Neuronal stem cell (in vitro differentiated cells): ENCODE measurements at regions not wholly inside any gene's neighbourhood (a gene's known extent, or its start where the extent isn't known, plus 50 kb on each side); places are given as distances from the start of the nearest gene placed in this dataset.
A peak's percentile ranks its signal among the peaks of the same experiment; 100 is the strongest.

ENCODE experiments used
- DNase-seq: peaks from one replicate; pipeline ENCODE4 v3.0.0-alpha.2; 2013; ENCODE audit warnings: low spot score
- H2AFZ ChIP-seq: one replicate; pipeline ENCODE4 v1.6.1; 2013; ENCODE audit warnings: mild to moderate bottlenecking, low read length, inconsistent platforms
- H2AK5ac ChIP-seq: 2 replicates; pipeline ENCODE4 v1.6.1; 2013; ENCODE audit warnings: low read depth, mild to moderate bottlenecking, inconsistent platforms, low read length, moderate library complexity, mixed read lengths
- H2BK120ac ChIP-seq: 2 replicates; pipeline ENCODE4 v1.6.1; 2013; ENCODE audit warnings: low read depth, mild to moderate bottlenecking, inconsistent platforms, low read length, moderate library complexity, mixed read lengths
- H2BK12ac ChIP-seq: one replicate; pipeline ENCODE4 v1.6.1; 2013; ENCODE audit warnings: low read length, inconsistent platforms
- H2BK15ac ChIP-seq: 2 replicates; pipeline ENCODE4 v1.6.1; 2013; ENCODE audit warnings: mild to moderate bottlenecking, low read length, inconsistent platforms, mixed read lengths
- H2BK5ac ChIP-seq: one replicate; pipeline ENCODE4 v1.6.1; 2013; ENCODE audit warnings: inconsistent platforms, mild to moderate bottlenecking, low read length, moderate library complexity
- H3K14ac ChIP-seq: one replicate; pipeline ENCODE4 v1.6.1; 2013; ENCODE audit warnings: low read length, inconsistent platforms
- H3K18ac ChIP-seq: 2 replicates; pipeline ENCODE4 v1.6.1; 2013; ENCODE audit warnings: low read length, inconsistent platforms
- H3K23ac ChIP-seq: 2 replicates; pipeline ENCODE4 v1.6.1; 2013; ENCODE audit warnings: low read depth, mild to moderate bottlenecking, mixed read lengths, low read length, inconsistent platforms; ENCODE audit not compliant: poor library complexity
- H3K27ac ChIP-seq: replicated peaks from 3 replicates; pipeline ENCODE4 v1.5.1; 2013; ENCODE audit warnings: low read length, inconsistent platforms
- H3K27me3 ChIP-seq, 3 experiments: 2 replicates each; pipeline ENCODE4 v1.6.1; 2013; ENCODE audit warnings: low read length in 3 of 3, mild to moderate bottlenecking in 2 of 3, inconsistent platforms in 1 of 3, low read depth in 1 of 3, mixed read lengths in 1 of 3, moderate library complexity in 1 of 3; ENCODE audit not compliant: control insufficient read depth in 3 of 3, insufficient read depth in 3 of 3
- H3K36me3 ChIP-seq, 2 donors: replicated peaks in 1 of 2; 2 replicates each; pipeline ENCODE4 v1.6.1; 2013; ENCODE audit warnings: low read length in 2 of 2; ENCODE audit not compliant: control insufficient read depth in 2 of 2, insufficient read depth in 2 of 2
- H3K4ac ChIP-seq: 2 replicates; pipeline ENCODE4 v1.6.1; 2013; ENCODE audit warnings: inconsistent platforms, mild to moderate bottlenecking, low read length, moderate library complexity
- H3K4me1 ChIP-seq, 2 donors: 1 replicate in 1 of 2; 2 replicates in 1 of 2; pipeline ENCODE4 v1.6.1; 2013; ENCODE audit warnings: low read length in 2 of 2, low read depth in 1 of 2; ENCODE audit not compliant: control insufficient read depth in 2 of 2, insufficient read depth in 1 of 2
- H3K4me2 ChIP-seq: one replicate; pipeline ENCODE4 v1.6.1; 2013; ENCODE audit warnings: mild to moderate bottlenecking, low read length, inconsistent platforms; ENCODE audit not compliant: insufficient read depth, poor library complexity, severe bottlenecking
- H3K4me3 ChIP-seq, 2 donors: 2 replicates each; pipeline ENCODE4 v1.5.1; 2013; ENCODE audit warnings: low read length in 2 of 2, mild to moderate bottlenecking in 2 of 2, inconsistent platforms in 1 of 2, moderate library complexity in 1 of 2
- H3K79me1 ChIP-seq: one replicate; pipeline ENCODE4 v1.6.1; 2013; ENCODE audit warnings: low read depth, mild to moderate bottlenecking, inconsistent platforms, low read length, moderate library complexity
- H3K9ac ChIP-seq: one replicate; pipeline ENCODE4 v1.6.1; 2013; ENCODE audit warnings: mild to moderate bottlenecking, low read depth, low read length, inconsistent platforms; ENCODE audit not compliant: poor library complexity
- H3K9me3 ChIP-seq, 2 donors: replicated peaks in 1 of 2; 2 replicates each; pipeline versions ENCODE3 to v1.6.1; 2013; ENCODE audit warnings: low read length in 2 of 2, mild to moderate bottlenecking in 2 of 2, inconsistent platforms in 1 of 2, low read depth in 1 of 2, mixed read lengths in 1 of 2, moderate library complexity in 1 of 2; ENCODE audit not compliant: control insufficient read depth in 2 of 2, insufficient read depth in 1 of 2
- H4K8ac ChIP-seq: one replicate; pipeline ENCODE4 v1.6.1; 2013; ENCODE audit warnings: low read depth, mild to moderate bottlenecking, inconsistent platforms, low read length, moderate library complexity
- H4K91ac ChIP-seq: one replicate; pipeline ENCODE4 v1.6.1; 2013; ENCODE audit warnings: low read length, low read depth, mild to moderate bottlenecking, inconsistent platforms; ENCODE audit not compliant: poor library complexity
- WGBS, 2 donors: extraction: QIAGEN DNeasy Blood & Tissue Kit; methylation state at CpG; one replicate each; pipeline ENCODE4 v1.1.7; 2013; ENCODE audit warnings: missing lambda C conversion rate in 2 of 2, mixed read lengths in 1 of 2; ENCODE audit not compliant: insufficient read length in 2 of 2, insufficient replicate concordance in 1 of 2; ENCODE audit errors: extremely low coverage in 2 of 2; 5-methylcytosine and 5-hydroxymethylcytosine counted together

DNA sequence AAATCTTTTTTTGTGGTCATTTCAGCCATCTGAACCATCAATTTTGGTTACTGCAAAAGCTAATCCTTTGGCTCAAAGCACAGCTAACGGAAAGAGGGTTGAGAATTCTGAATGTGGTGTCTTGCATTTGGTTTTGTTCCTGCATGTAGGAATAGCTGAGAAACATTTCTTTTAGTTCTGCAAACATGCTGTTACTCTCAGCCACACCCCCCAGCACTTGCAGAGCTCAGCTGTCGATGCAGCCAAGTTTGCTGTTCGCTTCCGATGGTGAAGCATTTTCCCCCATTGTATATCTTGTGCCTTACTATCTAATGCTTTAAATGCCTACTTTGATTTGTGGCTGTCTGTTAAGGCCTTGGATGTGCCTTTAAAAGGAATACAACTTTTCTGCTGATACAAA, 294.9 kb upstream of the FANCL start:
- Histone ChIP-seq H3K14ac (no peak overlapping the region), H3K18ac (no peak overlapping the region), H2BK15ac (no peak overlapping the region), H3K4ac (no peak overlapping the region), H4K91ac (no peak overlapping the region), H2BK5ac (no peak overlapping the region), H3K36me3 (no peaks in the 10 kb centered on the region), H2AFZ (no peak overlapping the region), H2AK5ac (no peak overlapping the region), H3K27me3 (no peaks in the 10 kb centered on the region), H3K23ac (no peak overlapping the region), H3K9ac (no peak overlapping the region), H3K79me1 (no peaks in the 10 kb centered on the region), H3K4me1 (peaks cover 6 to 18% of the 10 kb centered on the region in 2 donors), H3K27ac (no peak overlapping the region), H3K4me2 (no peak overlapping the region), H3K9me3 (no peaks in the 10 kb centered on the region), H4K8ac (no peak overlapping the region), H2BK12ac (no peak overlapping the region), H2BK120ac (no peak overlapping the region), H3K4me3 (no peak overlapping the region)
- no peak for DNase-seq
- WGBS, 2 donors: no CpG with 5 or more reads among the region's 4 CpGs

DNA sequence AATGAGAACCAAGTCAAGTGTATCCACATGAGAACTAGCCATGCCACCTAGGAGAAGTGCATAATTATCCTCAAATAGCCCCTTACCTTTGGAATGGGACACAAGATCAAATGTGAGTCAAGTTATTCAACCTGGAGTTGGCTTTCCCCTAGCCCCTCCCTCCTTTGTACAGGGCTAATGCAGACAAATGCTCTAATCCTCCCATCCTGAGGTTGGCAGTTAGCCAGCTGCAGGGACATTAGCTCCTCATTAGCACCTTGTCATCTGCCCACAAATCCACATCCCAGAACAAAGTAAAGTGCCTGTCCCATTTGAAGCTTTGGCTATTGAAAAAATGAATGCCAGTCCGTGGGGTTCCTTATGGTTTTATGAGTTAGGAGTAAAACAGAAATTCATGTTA, 294.1 kb upstream of the FANCL start:
- no peak overlapping the region for H2BK12ac ChIP-seq
- H4K8ac ChIP-seq: no peak overlapping the region
- H3K27me3 ChIP-seq: no peaks in the 10 kb centered on the region
- H3K79me1 ChIP-seq: no peaks in the 10 kb centered on the region
- no peak overlapping the region for H3K14ac ChIP-seq
- H4K91ac ChIP-seq: no peak overlapping the region
- H3K23ac ChIP-seq: no peak overlapping the region
- no peak overlapping the region for H2BK5ac ChIP-seq
- H3K9me3 ChIP-seq: no peaks in the 10 kb centered on the region
- H3K18ac ChIP-seq: no peak overlapping the region
- no peak overlapping the region for H2BK120ac ChIP-seq
- no peak overlapping the region for H3K9ac ChIP-seq
- no CpG with 5 or more reads among the region's 1 CpG for WGBS, 2 donors
- H2AK5ac ChIP-seq: no peak overlapping the region
- H3K36me3 ChIP-seq: no peaks in the 10 kb centered on the region
- H3K4me3 ChIP-seq: no peak overlapping the region
- H3K4me1 ChIP-seq: peaks cover 3 to 10% of the 10 kb centered on the region in 2 donors
- no peak overlapping the region for H2BK15ac ChIP-seq
- H2AFZ ChIP-seq: no peak overlapping the region
- no peak overlapping the region for H3K4ac ChIP-seq
- no peak overlapping the region for H3K27ac ChIP-seq
- no peak overlapping the region for H3K4me2 ChIP-seq
- peak; percentile 38 for DNase-seq

DNA sequence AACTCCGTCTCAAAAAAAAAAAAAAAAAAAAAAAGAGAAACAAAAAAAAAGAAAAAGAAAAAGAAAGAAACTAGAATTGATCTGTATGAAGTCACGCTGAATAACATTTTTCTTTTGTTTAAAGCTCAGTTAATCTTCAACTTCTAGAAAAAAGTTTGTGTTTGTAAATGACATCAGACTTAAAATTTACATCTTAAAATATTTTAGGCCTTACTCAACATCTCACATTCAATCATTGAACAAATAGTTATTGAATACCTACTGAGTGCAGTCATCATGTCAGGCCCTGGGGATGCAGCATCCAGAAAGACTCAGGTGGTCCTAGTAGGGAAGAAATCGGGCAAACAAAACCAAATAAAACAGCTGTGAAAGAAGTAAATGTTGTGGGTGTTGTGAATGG, 292.3 kb upstream of the FANCL start:
- H3K27me3 ChIP-seq: no peaks in the 10 kb centered on the region
- no peaks in the 10 kb centered on the region for H3K36me3 ChIP-seq
- H3K9ac ChIP-seq: no peak overlapping the region
- DNase-seq: no peak
- H3K23ac ChIP-seq: no peak overlapping the region
- no peaks in the 10 kb centered on the region for H3K79me1 ChIP-seq
- no peak overlapping the region for H2BK120ac ChIP-seq
- H4K8ac ChIP-seq: no peak overlapping the region
- H2BK12ac ChIP-seq: no peak overlapping the region
- H3K9me3 ChIP-seq: no peaks in the 10 kb centered on the region
- no peak overlapping the region for H2AK5ac ChIP-seq
- no CpG with 5 or more reads among the region's 3 CpGs for WGBS, 2 donors
- H3K14ac ChIP-seq: no peak overlapping the region
- no peak overlapping the region for H3K4me3 ChIP-seq
- no peak overlapping the region for H3K18ac ChIP-seq
- no peak overlapping the region for H2BK15ac ChIP-seq
- no peak overlapping the region for H2AFZ ChIP-seq
- H3K4me2 ChIP-seq: no peak overlapping the region
- no peak overlapping the region for H3K27ac ChIP-seq
- no peak overlapping the region for H3K4ac ChIP-seq
- peaks cover 0 to 3% of the 10 kb centered on the region in 2 donors for H3K4me1 ChIP-seq
- H4K91ac ChIP-seq: no peak overlapping the region
- H2BK5ac ChIP-seq: no peak overlapping the region

DNA sequence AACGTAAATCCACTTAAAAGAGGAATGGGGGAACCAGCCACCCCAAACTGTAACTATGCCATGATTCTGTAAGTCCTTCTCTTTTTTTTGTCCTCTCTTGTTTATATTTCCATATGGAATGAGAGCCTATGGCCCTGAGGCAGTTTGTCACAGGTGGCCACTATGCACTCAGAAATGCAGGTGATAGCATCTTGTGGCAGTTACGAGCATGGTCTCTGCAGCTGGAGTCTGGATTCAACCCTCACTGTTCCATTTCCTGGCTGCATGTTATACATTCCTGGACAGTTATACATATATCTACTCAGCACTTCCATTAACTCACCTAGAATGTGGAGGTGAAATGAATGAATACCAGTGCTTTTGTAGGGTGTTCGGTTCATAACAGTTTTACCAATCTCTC, 291.5 kb upstream of the FANCL start:
- no CpG with 5 or more reads among the region's 3 CpGs for WGBS, 2 donors
- Histone ChIP-seq H3K27ac (no peak overlapping the region), H4K8ac (no peak overlapping the region), H3K79me1 (no peaks in the 10 kb centered on the region), H3K36me3 (no peaks in the 10 kb centered on the region), H2BK5ac (no peak overlapping the region), H3K27me3 (no peaks in the 10 kb centered on the region), H2BK12ac (no peak overlapping the region), H3K4ac (no peak overlapping the region), H3K4me2 (no peak overlapping the region), H3K4me3 (no peak overlapping the region), H2AFZ (no peak overlapping the region), H2AK5ac (no peak overlapping the region), H2BK15ac (no peak overlapping the region), H2BK120ac (no peak overlapping the region), H3K18ac (no peak overlapping the region), H4K91ac (no peak overlapping the region), H3K9ac (no peak overlapping the region), H3K23ac (no peak overlapping the region), H3K4me1 (peaks cover 0 to 3% of the 10 kb centered on the region in 2 donors), H3K14ac (no peak overlapping the region), H3K9me3 (no peaks in the 10 kb centered on the region)
- no peak for DNase-seq
